ENCODE measurements at regions not wholly inside any gene's neighbourhood (a gene's known extent, or its start where the extent isn't known, plus 50 kb on each side); places are given as distances from the start of the nearest gene placed in this dataset.

- no peak for DNase-seq
Observed at GRCh38 chr10:123421461-123421860, 244.7 kb upstream of the GPR26 start.

- no peak for DNase-seq
Observed at GRCh38 chr10:123422261-123422660, 243.9 kb upstream of the GPR26 start.

- DNase-seq, result no peak
Observed at GRCh38 chr10:123424537-123424936, 241.6 kb upstream of the GPR26 start.

GRCh38 chr10:123425680-123426079 is 240.5 kb upstream of the GPR26 start:
- DNase-seq, result no peak

DNA sequence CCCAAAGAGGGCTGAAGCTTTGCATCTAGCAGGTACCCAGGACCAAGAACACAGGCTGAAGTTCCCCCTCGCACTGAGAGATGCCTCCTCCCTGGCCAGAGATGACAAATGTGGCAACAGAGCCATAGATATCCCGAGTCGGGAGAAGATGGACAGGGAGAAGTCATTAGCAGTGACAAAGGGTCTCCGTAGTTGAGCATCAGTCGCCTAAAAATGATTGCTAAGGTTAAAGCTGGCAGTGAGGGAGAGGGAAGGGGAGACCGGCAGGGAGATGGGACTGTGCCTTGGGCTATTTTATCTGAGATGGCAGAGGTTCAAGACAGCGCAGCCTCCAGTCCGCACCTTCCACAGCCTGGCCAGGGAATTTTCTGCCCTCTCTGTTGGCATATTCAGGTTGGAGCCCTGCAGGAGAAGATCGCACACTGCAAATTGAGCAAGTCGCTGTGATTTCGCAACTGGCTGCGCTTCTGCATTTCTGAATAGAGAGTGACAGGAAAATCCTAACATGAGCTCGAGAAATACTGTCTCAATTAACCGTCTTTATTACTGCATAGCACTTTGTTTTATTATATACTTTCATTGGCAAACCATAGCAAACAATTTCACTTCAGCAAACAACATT is 238.9 kb upstream of the GPR26 start:
- DNase-seq, result peak in 1 of 2 donors; percentile 22

GRCh38 chr10:123428391-123428790 is 237.8 kb upstream of the GPR26 start:
- no peak for DNase-seq

DNA sequence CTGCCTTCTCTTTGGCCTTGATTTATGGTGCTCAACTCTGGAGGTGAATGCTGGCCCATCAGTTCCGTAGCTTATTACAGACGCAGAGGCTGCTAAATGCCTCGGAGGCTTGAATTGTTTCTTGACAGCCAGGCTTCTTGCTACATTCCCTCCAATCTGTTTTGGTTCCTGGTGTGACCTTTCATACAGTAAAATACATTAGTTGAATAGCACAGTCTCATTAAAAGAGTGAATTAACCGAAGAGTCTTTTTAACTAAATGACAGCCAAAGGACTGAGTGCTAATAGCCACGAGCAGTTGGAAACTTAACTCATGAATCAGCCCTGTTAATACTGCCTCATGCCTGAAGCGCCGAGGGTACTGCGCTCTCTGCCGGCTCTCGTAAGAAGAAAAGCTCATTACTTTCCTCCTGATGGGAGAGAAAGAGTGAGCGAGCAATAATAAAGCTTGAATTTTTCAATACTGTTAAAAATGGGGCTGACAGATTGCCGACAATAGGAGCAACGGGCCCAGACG is 236.4 kb upstream of the GPR26 start:
- DNase-seq, result no peak

DNA sequence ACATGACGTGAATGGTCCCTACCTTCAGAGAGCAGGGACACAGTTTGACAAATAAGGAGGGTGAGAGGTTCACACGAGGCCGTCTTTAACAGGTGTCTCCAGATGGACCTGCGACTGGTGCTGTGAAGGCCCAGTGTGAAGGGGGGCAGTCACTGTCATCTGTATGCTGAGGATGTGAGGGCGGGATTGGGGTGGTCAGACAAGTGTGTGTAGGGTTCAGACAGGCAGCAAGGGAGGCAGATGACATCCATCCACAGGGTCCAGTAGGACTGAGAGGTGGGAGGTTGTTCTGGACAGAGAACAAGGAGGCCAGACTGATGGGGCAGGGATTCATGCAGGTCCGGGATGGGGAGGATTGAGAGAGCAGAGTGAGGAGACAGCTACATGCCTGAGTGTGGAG is 232.6 kb upstream of the GPR26 start:
- no peak for DNase-seq

GRCh38 chr10:123434435-123435039 is 231.6 kb upstream of the GPR26 start:
- DNase-seq, result no peak

DNA sequence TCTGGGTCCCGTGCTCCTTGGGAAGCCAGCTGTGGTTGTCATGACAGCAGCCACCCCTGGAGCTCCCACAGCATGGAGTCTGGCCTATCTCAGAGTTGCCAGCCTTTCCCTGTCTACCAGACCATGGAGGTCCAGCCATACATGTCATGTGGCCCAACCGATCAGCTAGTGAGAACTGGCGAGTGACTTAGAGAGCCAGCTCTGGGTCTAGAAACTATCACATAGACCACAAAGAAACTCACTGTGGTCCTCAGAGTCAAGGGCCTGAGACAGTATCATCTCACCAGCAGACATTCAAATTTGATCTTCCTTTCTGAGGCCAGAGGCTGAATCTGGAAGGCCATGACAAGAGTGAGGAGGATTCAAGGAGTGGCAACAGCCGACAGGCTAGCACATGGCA is 223.3 kb upstream of the GPR26 start:
- DNase-seq, result no peak

DNA sequence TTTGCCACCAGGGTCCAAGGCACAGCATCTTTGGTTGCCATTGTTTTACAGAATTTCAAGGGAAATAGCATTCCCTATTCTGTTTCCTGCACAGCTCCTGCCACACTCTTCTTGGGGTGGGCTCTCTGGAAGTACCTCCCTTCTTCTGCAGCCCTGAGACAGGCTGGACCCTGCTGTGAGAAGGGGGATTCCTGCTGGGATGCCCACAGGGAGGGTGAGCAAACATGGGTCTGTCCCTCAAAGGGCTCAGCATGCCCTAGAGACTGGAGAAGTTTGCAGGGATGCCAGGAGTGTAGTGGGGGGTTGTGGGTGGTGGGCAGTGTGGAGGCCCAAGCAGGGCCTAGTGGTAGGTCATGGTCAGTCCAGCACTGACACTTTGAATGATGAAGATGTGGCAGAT is 222.2 kb upstream of the GPR26 start:
- no peak for DNase-seq

GRCh38 chr10:123445261-123445775 is 220.8 kb upstream of the GPR26 start:
- no peak for DNase-seq

- no peak for DNase-seq
Observed at GRCh38 chr10:123446449-123447156, 219.6 kb upstream of the GPR26 start.

GRCh38 chr10:123449234-123449962 is 216.8 kb upstream of the GPR26 start:
- no peak for DNase-seq

GRCh38 chr10:123450956-123451605 is 215.1 kb upstream of the GPR26 start:
- DNase-seq, result no peak

- DNase-seq, result no peak
Observed at GRCh38 chr10:123451618-123452245, 214.4 kb upstream of the GPR26 start.

DNA sequence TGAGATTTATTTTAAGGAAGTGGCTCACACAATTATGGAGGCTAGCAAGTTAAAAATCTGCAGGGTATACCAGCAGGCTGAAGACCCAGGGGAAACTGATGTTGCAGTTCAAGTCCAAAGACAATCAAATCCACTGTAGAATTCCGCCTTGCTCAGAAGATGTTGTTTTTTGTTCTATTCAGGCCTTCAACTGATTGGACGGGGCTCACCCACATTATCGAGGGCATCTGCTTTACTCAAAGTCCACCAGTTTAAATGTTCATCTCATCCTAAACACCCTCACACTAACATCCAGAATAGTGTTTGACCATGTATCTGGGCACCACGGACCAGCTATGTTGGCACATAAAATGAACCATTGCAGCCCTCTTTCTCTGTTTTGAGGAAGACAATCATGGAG is 211.2 kb upstream of the GPR26 start:
- no peak for DNase-seq

DNA sequence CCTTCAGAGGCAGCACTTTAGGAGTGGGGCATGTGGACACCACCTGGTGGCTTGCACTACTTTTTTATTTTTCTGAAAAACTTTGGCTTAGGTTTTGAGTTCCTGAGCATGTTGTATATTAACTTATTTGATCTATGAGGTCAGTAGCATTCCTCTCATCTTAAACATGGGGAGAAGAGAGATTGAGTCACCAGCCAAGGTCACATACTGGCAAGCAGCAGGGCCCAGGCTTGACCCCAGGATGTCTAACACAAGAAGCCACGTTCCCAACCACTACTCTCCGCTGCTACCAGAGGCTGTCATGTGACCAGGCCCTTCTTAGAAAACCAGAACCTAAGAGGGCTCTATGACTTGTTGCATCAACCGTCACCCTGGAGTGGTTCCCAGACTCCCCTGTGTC is 210.3 kb upstream of the GPR26 start:
- no peak for DNase-seq

- DNase-seq, result no peak
Observed at GRCh38 chr10:123458933-123459332, 207.2 kb upstream of the GPR26 start.

GRCh38 chr10:123459371-123460091 is 206.6 kb upstream of the GPR26 start:
- DNase-seq, result no peak

DNA sequence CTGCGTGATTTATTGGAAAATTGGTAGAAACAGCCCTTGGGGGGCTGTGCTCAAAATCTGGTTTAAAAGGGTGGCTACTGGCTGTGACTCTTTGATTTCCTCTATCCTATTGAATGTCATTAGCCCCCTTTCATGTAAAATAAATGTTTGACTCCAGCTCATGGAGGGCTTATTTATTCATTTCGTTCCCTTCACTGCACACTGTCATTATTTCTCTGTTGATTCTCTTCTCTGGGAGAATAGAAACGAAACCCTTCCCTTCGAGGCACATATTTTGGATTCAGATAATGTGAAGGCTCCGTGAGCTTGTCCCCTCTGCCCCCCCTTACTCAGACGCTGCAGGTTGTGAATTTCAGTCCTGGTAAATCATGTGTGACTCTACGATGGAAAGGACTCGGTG is 203.9 kb upstream of the GPR26 start:
- DNase-seq, result no peak

DNA sequence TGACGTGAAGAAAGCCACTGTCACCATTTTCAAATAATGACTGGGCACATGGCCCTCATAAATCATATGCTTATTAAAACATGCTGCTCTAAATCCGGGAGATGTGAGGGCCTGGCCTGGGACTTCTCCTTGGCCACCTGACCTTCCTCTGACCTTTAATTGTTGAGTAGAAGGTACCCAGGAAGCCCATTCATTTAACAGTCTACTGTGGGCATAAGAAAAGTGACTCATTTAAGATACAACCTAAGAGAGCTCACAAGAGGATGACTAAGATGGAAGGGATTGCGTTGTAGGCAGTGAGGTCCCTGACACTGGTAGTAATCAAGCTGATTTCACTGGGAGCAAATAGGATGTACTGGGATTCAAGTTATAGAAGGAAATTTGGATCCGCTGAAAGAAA is 203.4 kb upstream of the GPR26 start:
- no peak for DNase-seq

Measured in CD4-positive, alpha-beta T cell treated with Interleukin-4 for 1 hour (primary cell).